Panc1 (cell line): ENCODE measurements at regions not wholly inside any gene's neighbourhood (a gene's known extent, or its start where the extent isn't known, plus 50 kb on each side); places are given as distances from the start of the nearest gene placed in this dataset.

Experiments
- ATAC-seq: fragments of 200-7000 bp; cut with Tn5 transposase; 2 replicates; pipeline ENCODE4 v1.9.1; 2020; ENCODE audit warnings: mild to moderate bottlenecking, moderate library complexity
- BruUV-seq: library from RNA; stranded (reverse); fragments of 400-500 nt; replicated peaks from 2 replicates; lab custom pipeline; 2021; lab: Mats Ljungman, UMichigan
- CTCF ChIA-PET: fragments of 300-600 bp; sonication (Branson Sonifier 250); formaldehyde crosslinking; loops from one replicate; lab custom pipeline; 2022; ENCODE audit warnings: antibody characterized with exemption; lab: Charles Lee
- POLR2A ChIA-PET: fragments of 300-600 bp; sonication (Branson Sonifier 250); formaldehyde crosslinking; loops from one replicate; lab custom pipeline; 2022; ENCODE audit warnings: antibody characterized with exemption; lab: Charles Lee
- DNase-seq: peaks from one replicate; pipeline ENCODE4 v3.0.0-alpha.2; 2010; ENCODE audit warnings: low read depth, low spot score
- H3K27ac ChIP-seq: 2 replicates; pipeline ENCODE4 v1.5.1; 2011; ENCODE audit warnings: mild to moderate bottlenecking, low read length, inconsistent platforms
- H3K27me3 ChIP-seq: fragments of 200-500 bp; sonication (Bioruptor generic); 2 replicates; pipeline ENCODE4 v1.6.0; 2014; ENCODE audit warnings: low read length, inconsistent platforms; ENCODE audit not compliant: control insufficient read depth, insufficient read depth
- H3K36me3 ChIP-seq: fragments of 200-500 bp; sonication (Bioruptor generic); 2 replicates; pipeline ENCODE4 v1.5.1; 2014; ENCODE audit warnings: inconsistent platforms, mild to moderate bottlenecking, low read length, moderate library complexity; ENCODE audit not compliant: control insufficient read depth, insufficient read depth
- H3K4me1 ChIP-seq: 2 replicates; pipeline ENCODE4 v1.5.1; 2011; ENCODE audit warnings: inconsistent platforms, mild to moderate bottlenecking, low read length, moderate library complexity; ENCODE audit not compliant: control insufficient read depth, insufficient read depth
- H3K4me3 ChIP-seq, 2 experiments: 2 replicates each; pipeline ENCODE4 v1.5.1; 2011 to 2012; ENCODE audit warnings: low read depth in 2 of 2, low read length in 2 of 2, mild to moderate bottlenecking in 2 of 2, inconsistent platforms in 1 of 2, moderate library complexity in 1 of 2
- H3K9me3 ChIP-seq: fragments of 200-500 bp; sonication (Bioruptor generic); 2 replicates; pipeline ENCODE4 v1.5.1; 2014; ENCODE audit warnings: low read depth, mild to moderate bottlenecking, inconsistent platforms, low read length, moderate library complexity; ENCODE audit not compliant: control insufficient read depth, insufficient read depth
- CTCF ChIP-seq: fragments of 450-650 bp; IDR thresholded peaks from 2 replicates; pipeline ENCODE4 v1.5.1; 2017; ENCODE audit warnings: mild to moderate bottlenecking
- POLR2AphosphoS5 ChIP-seq: IDR thresholded peaks from 2 replicates; pipeline ENCODE4 v1.6.1; 2012; ENCODE audit warnings: mild to moderate bottlenecking, low read depth, low read length, moderate library complexity
- REST ChIP-seq, 2 experiments: IDR thresholded peaks; 2 replicates each; pipeline ENCODE4 v1.6.1; 2011 to 2012; ENCODE audit warnings: low read depth in 2 of 2, control low read depth in 1 of 2, low read length in 1 of 2, mild to moderate bottlenecking in 1 of 2, moderate library complexity in 1 of 2; ENCODE audit not compliant: insufficient read depth in 1 of 2
- SIN3A ChIP-seq: IDR thresholded peaks from 2 replicates; pipeline ENCODE4 v1.6.1; 2012; ENCODE audit warnings: low read depth, mild to moderate bottlenecking, low read length, moderate library complexity, borderline replicate concordance; ENCODE audit not compliant: insufficient read depth
- TCF7L2 ChIP-seq: IDR thresholded peaks from 2 replicates; pipeline ENCODE4 v1.6.1; 2011; ENCODE audit warnings: mild to moderate bottlenecking, low read depth, low read length, inconsistent platforms
- in situ Hi-C: cut with HindIII; loops from 2 replicates; pipeline ENCODE4 v1.10.0; 2016; ENCODE audit warnings: low sequenced_read_pairs, low pct_unique_long_range_greater_than_20kb
- intact Hi-C: fragments of 100-400 bp; cut with micrococcal nuclease; formaldehyde crosslinking; loops from one replicate; pipeline ENCODE4 v1.10.0; 2022; ENCODE audit not compliant: unreplicated experiment

- 0 out of 2 replicates have a peak, but pooled peaks cover 2% of the 10 kb centered on the region for H3K27me3 ChIP-seq
- DNase-seq = no peak
- intact Hi-C loops (no loop called here), in situ Hi-C loops (no loop called here)
- no peaks in the 10 kb centered on the region for H3K9me3 ChIP-seq
- no peak overlapping the region for H3K27ac ChIP-seq
- H3K4me3 ChIP-seq = no peak overlapping the region
- ATAC-seq = no peak
- no peak for TF ChIP-seq TCF7L2
- TF ChIP-seq POLR2AphosphoS5 = no peak
- no peak for TF ChIP-seq SIN3A
- TF ChIP-seq REST (IDR thresholded peaks at IDR 0.05; ENCODE audit: insufficient read depth in 1 of 2, low read depth in 2 of 2, low read length in 1 of 2) = no peak
- TF ChIP-seq CTCF = no peak
- POLR2A ChIA-PET = no interaction called here
- CTCF ChIA-PET = no interaction called here
- H3K36me3 ChIP-seq = no peaks in the 10 kb centered on the region
- no peaks in the 10 kb centered on the region for H3K4me1 ChIP-seq
- no TSS peak for BruUV-seq
These were observed 83.6 kb upstream of the DDHD1 start for GRCh38 chr14:53236708-53237107.

GRCh38 chr14:53231171-53231570 lies 78.0 kb upstream of the DDHD1 start:
- Histone ChIP-seq H3K36me3 (no peaks in the 10 kb centered on the region), H3K4me3 (no peak overlapping the region), H3K9me3 (no peaks in the 10 kb centered on the region), H3K27me3 (0 out of 2 replicates have a peak, but pooled peaks cover 2% of the 10 kb centered on the region), H3K27ac (no peak overlapping the region), H3K4me1 (no peaks in the 10 kb centered on the region)
- no peak for TF ChIP-seq REST (IDR thresholded peaks at IDR 0.05; ENCODE audit: insufficient read depth in 1 of 2, low read depth in 2 of 2, low read length in 1 of 2)
- no peak for TF ChIP-seq CTCF
- no peak for TF ChIP-seq POLR2AphosphoS5
- no peak for TF ChIP-seq SIN3A
- TF ChIP-seq TCF7L2 = no peak
- intact Hi-C loops = no loop called here
- ChIA-PET POLR2A (no interaction called here), CTCF (no interaction called here)
- DNase-seq (no peak), ATAC-seq (no peak)
- in situ Hi-C loops = no loop called here
- BruUV-seq = no TSS peak
